C4-2B (cell line): ENCODE measurements at regions not wholly inside any gene's neighbourhood (a gene's known extent, or its start where the extent isn't known, plus 50 kb on each side); places are given as distances from the start of the nearest gene placed in this dataset.

Experiments
- CTCF ChIP-seq: fragments of 450-650 bp; conservative IDR thresholded peaks from 2 replicates; pipeline ENCODE4 v1.5.1; 2017; ENCODE audit warnings: mild to moderate bottlenecking
- ZFX ChIP-seq: fragments of 450-650 bp; IDR thresholded peaks from 2 replicates; pipeline ENCODE4 v1.6.1; 2017

GRCh38 chr2:34001557-34001956 is 402.5 kb upstream of the FAM98A start:
- TF ChIP-seq CTCF = no peak
- TF ChIP-seq ZFX = no peak
